ENCODE measurements at regions not wholly inside any gene's neighbourhood (a gene's known extent, or its start where the extent isn't known, plus 50 kb on each side); places are given as distances from the start of the nearest gene placed in this dataset.

DNA sequence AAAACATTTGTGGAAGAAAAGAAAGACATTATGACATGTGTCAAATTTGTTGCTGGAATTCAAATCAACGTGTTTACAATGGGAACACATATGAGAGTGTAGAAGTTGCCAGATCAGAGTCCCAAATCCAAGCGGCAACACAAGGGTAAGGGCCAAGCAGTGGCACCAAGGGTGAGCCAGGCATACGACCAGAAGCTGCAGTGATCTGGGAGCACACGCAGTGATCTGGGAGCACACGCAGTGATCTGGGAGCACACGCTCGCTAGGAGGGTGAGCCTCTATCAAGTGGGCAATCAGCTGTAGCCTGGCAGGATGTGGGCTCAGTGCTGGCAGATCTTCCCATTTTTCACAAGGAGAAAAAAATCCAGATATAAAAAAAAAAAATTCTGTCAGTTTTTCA is 148.2 kb downstream of the TLE3 start:
- H3K27ac ChIP-seq = no peak overlapping the region
- no peaks in the 10 kb centered on the region for H3K27me3 ChIP-seq (replicated peaks; ENCODE audit: insufficient read depth)
- H3K4me3 ChIP-seq = no peak overlapping the region
- ATAC-seq (ENCODE audit: insufficient number of reproducible peaks, low FRiP score, low read depth) (no peak), DNase-seq (ENCODE audit: low spot score) (no peak)
- H3K9me3 ChIP-seq = no peaks in the 10 kb centered on the region
- no peaks in the 10 kb centered on the region for H3K4me1 ChIP-seq (ENCODE audit: control insufficient read depth in 1 of 2, low read depth in 2 of 2)
- no peaks in the 10 kb centered on the region for H3K36me3 ChIP-seq
- TF ChIP-seq, protein P1, sequence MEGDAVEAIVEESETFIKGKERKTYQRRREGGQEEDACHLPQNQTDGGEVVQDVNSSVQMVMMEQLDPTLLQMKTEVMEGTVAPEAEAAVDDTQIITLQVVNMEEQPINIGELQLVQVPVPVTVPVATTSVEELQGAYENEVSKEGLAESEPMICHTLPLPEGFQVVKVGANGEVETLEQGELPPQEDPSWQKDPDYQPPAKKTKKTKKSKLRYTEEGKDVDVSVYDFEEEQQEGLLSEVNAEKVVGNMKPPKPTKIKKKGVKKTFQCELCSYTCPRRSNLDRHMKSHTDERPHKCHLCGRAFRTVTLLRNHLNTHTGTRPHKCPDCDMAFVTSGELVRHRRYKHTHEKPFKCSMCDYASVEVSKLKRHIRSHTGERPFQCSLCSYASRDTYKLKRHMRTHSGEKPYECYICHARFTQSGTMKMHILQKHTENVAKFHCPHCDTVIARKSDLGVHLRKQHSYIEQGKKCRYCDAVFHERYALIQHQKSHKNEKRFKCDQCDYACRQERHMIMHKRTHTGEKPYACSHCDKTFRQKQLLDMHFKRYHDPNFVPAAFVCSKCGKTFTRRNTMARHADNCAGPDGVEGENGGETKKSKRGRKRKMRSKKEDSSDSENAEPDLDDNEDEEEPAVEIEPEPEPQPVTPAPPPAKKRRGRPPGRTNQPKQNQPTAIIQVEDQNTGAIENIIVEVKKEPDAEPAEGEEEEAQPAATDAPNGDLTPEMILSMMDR (IDR thresholded peaks at IDR 0.05) = no peak

DNA sequence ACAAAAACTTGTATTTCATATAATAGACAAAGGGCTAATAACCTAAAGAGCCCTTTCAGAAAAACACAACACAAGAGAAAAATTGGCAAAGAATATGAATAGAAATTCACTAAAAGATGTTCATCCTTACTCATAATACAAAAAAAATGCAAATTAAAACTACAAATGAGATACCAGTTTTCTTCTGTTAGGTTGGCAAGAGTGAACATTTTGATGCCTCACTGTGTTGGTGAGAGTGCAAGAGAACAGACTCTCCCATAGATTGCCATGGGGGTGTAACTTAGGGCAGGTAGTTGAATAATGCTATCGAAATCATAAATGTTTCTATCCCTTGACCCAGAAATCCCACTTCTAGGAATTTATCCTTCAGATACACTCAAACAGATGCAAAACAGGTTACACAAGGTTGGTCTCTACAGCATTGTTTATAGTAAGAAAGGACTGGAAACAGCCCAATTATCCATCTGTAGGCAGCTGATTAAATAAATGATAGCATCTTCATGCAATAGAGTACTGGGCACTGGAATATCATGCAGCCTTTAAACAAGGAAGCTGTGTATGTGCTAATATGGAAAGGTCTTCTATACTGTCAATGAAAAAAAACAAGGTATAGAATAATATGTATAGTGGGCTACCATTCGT is 146.3 kb downstream of the TLE3 start:
- no peak overlapping the region for H3K27ac ChIP-seq
- TF ChIP-seq, protein P1 (IDR thresholded peaks at IDR 0.05) = no peak
- H3K36me3 ChIP-seq = no peaks in the 10 kb centered on the region
- no peak for DNase-seq (ENCODE audit: low spot score)
- H3K4me1 ChIP-seq (ENCODE audit: control insufficient read depth in 1 of 2, low read depth in 2 of 2) = no peaks in the 10 kb centered on the region
- H3K27me3 ChIP-seq (replicated peaks; ENCODE audit: insufficient read depth) = no peaks in the 10 kb centered on the region
- H3K9me3 ChIP-seq = no peaks in the 10 kb centered on the region
- no peak for ATAC-seq (ENCODE audit: insufficient number of reproducible peaks, low FRiP score, low read depth)
- H3K4me3 ChIP-seq = no peak overlapping the region

DNA sequence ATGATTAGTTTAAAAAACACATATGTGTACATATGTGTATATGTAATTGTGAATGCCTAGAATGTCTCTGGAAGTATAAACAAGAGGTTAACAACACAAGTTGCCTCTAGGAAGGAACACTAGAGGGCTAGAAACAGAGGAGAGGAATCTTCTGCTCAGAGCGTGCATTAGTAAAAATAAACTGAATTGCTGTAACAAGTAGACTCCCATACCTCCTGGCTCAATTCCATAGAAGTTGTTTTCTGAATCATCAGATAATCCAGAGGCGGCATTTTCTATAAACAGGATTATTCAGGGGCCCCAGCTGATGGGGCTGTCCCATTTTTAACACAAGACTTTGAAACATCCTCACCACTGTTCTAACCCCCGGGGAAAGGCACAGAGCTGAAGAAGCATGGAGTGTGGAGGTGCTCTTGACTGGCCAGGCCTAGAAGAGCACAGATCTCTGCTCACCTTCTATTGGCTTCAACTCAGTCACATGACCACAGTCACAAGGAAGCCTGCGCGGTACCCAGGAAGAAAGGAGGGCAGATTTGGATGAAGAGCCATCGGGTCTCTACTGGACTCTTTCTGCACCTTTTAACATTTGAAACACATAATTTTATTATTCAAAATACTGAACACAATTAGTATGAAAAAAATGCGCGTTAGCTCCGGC is 145.7 kb downstream of the TLE3 start:
- DNase-seq (ENCODE audit: low spot score) = no peak
- TF ChIP-seq, protein P1 (IDR thresholded peaks at IDR 0.05) = no peak
- no peaks in the 10 kb centered on the region for H3K36me3 ChIP-seq
- no peaks in the 10 kb centered on the region for H3K4me1 ChIP-seq (ENCODE audit: control insufficient read depth in 1 of 2, low read depth in 2 of 2)
- H3K27ac ChIP-seq = no peak overlapping the region
- no peak for ATAC-seq (ENCODE audit: insufficient number of reproducible peaks, low FRiP score, low read depth)
- H3K9me3 ChIP-seq = no peaks in the 10 kb centered on the region
- no peak overlapping the region for H3K4me3 ChIP-seq
- no peaks in the 10 kb centered on the region for H3K27me3 ChIP-seq (replicated peaks; ENCODE audit: insufficient read depth)

DNA sequence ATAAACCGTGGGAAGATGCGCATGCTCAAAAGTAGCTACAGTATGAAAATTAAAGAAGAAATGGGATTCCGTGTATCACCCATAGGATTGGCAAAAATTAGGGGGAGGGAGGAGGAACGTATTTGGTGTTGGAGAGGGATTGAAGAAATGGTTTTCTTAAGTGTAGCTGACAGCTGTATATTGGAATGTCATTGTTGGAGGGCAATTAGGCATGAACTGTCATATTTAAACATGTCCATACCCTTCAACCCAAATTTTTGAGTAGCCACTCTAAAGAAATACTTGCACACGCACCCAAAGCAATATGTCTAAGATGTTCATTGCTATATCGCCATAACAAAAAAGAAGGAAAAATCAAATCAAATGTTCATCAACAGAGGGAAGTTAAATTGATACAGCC is 144.7 kb downstream of the TLE3 start:
- TF ChIP-seq, protein P1 (IDR thresholded peaks at IDR 0.05) = no peak
- H3K36me3 ChIP-seq = no peaks in the 10 kb centered on the region
- DNase-seq (ENCODE audit: low spot score) = no peak
- ATAC-seq (ENCODE audit: insufficient number of reproducible peaks, low FRiP score, low read depth) = no peak
- no peaks in the 10 kb centered on the region for H3K9me3 ChIP-seq
- H3K27ac ChIP-seq = no peak overlapping the region
- H3K27me3 ChIP-seq (replicated peaks; ENCODE audit: insufficient read depth) = no peaks in the 10 kb centered on the region
- no peak overlapping the region for H3K4me3 ChIP-seq
- H3K4me1 ChIP-seq (ENCODE audit: control insufficient read depth in 1 of 2, low read depth in 2 of 2) = no peaks in the 10 kb centered on the region

DNA sequence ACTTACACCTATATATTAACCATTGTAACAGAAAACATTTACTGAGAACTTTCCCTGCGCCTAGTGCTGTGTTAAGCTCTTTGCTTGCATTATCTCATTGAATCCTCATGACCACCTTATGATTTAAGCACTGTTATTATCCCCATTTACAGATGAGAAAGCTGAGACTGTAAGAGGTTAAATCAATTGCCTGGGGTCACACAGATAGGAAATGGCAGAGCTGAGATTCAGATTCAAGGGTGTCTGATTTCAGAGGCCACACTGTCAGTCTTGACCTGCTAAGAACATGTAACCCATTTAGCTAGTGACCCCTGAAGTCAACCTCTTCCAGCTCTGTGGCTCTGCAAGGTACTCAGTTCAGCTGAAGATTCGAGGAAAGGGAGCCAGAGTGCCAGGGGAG is 143.9 kb downstream of the TLE3 start:
- Histone ChIP-seq H3K9me3 (no peaks in the 10 kb centered on the region), H3K4me3 (no peak overlapping the region), H3K27me3 (replicated peaks; ENCODE audit: insufficient read depth) (no peaks in the 10 kb centered on the region), H3K27ac (no peak overlapping the region), H3K4me1 (ENCODE audit: control insufficient read depth in 1 of 2, low read depth in 2 of 2) (no peaks in the 10 kb centered on the region), H3K36me3 (no peaks in the 10 kb centered on the region)
- DNase-seq (ENCODE audit: low spot score) (no peak), ATAC-seq (ENCODE audit: insufficient number of reproducible peaks, low FRiP score, low read depth) (no peak)
- TF ChIP-seq, protein P1 (IDR thresholded peaks at IDR 0.05) = no peak
